Activated CD8-positive, alpha-beta T cell treated with anti-CD3 and anti-CD28 coated beads for 36 hours (primary cell): ENCODE measurements at regions not wholly inside any gene's neighbourhood (a gene's known extent, or its start where the extent isn't known, plus 50 kb on each side); places are given as distances from the start of the nearest gene placed in this dataset.

Source experiments
- ATAC-seq: fragments of 200-7000 bp; cut with Tn5 transposase; one replicate; pipeline ENCODE4 v1.10.0; 2021; ENCODE audit warnings: mild to moderate bottlenecking, moderate library complexity
- CTCF ChIA-PET: fragments of 350-600 bp; sonication (Branson Sonifier 250); formaldehyde crosslinking; loops from one replicate; lab custom pipeline; 2021; ENCODE audit warnings: antibody characterized with exemption; lab: Charles Lee
- POLR2A ChIA-PET: fragments of 350-600 bp; sonication (Branson Sonifier 250); formaldehyde crosslinking; loops from one replicate; lab custom pipeline; 2021; ENCODE audit warnings: antibody characterized with exemption; lab: Charles Lee
- DNase-seq: peaks from one replicate; pipeline ENCODE4 v3.0.0-alpha.2; 2020
- H3K27ac Mint-ChIP-seq: one replicate; pipeline ENCODE4 v1.8.0; 2021; ENCODE audit warnings: mild to moderate bottlenecking, mixed read lengths
- H3K27me3 Mint-ChIP-seq: one replicate; pipeline ENCODE4 v1.8.0; 2021; ENCODE audit warnings: mixed read lengths
- H3K36me3 Mint-ChIP-seq: one replicate; pipeline ENCODE4 v1.8.0; 2021; ENCODE audit warnings: low read depth, mixed read lengths
- H3K4me1 Mint-ChIP-seq: one replicate; pipeline ENCODE4 v1.8.0; 2021; ENCODE audit warnings: low read depth, mixed read lengths
- H3K4me3 Mint-ChIP-seq: one replicate; pipeline ENCODE4 v1.8.0; 2021; ENCODE audit warnings: mild to moderate bottlenecking, moderate library complexity, mixed read lengths
- H3K9me3 Mint-ChIP-seq: one replicate; pipeline ENCODE4 v1.8.0; 2021; ENCODE audit warnings: mixed read lengths
- intact Hi-C: fragments of 100-400 bp; cut with micrococcal nuclease; formaldehyde crosslinking; loops from one replicate; pipeline ENCODE4 v1.10.0; 2022
- TF ChIP-seq, protein P1 (sequence below): fragments of 200-600 bp; IDR thresholded peaks from one replicate; pipeline ENCODE4 v1.8.0; 2022; ENCODE audit warnings: antibody characterized with exemption, mild to moderate bottlenecking

- CTCF ChIA-PET: interaction anchor here (0.8 to 5.8 kb wide), 4 partner anchors 11 to 149 kb away, joined by 3 to 37 read pairs (median 6); no protein-coding TSS in a partner anchor
- H3K27me3 Mint-ChIP-seq: no peaks in the 10 kb centered on the region
Observed at GRCh38 chr5:157930710-157931109, 71.8 kb upstream of the CLINT1 start.

DNA sequence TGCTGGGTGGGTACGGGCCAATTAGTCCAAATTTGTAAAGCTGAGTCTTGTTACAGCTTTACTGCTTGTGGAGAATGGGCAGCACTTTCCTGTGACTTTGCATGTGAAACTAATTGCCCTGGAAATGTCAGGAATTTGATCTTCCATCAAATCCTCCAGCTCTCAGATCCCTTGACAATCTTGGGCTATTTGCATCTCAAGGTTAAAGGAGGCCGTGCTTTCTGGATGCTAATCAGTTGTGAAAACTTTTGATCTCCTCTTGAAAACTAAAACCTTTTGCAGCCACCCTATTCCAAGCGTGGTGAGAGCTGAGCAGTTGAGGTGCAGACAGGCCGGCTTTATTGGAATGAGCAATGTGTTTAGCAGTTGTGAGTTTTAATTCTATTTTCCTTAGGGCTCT, 68.0 kb upstream of the CLINT1 start:
- DNase-seq: no peak
- H3K36me3 Mint-ChIP-seq: no peaks in the 10 kb centered on the region
- H3K4me3 Mint-ChIP-seq: no peak overlapping the region
- H3K27me3 Mint-ChIP-seq: no peaks in the 10 kb centered on the region
- intact Hi-C loops: no loop called here
- ChIA-PET POLR2A (no interaction called here), CTCF (interaction anchor here (0.7 to 1.5 kb wide), 2 partner anchors 8 to 22 kb away, joined by 3 to 6 read pairs; no protein-coding TSS in a partner anchor)
- H3K27ac Mint-ChIP-seq: no peak overlapping the region
- peaks cover 5% of the 10 kb centered on the region for H3K4me1 Mint-ChIP-seq
- TF ChIP-seq, protein P1, sequence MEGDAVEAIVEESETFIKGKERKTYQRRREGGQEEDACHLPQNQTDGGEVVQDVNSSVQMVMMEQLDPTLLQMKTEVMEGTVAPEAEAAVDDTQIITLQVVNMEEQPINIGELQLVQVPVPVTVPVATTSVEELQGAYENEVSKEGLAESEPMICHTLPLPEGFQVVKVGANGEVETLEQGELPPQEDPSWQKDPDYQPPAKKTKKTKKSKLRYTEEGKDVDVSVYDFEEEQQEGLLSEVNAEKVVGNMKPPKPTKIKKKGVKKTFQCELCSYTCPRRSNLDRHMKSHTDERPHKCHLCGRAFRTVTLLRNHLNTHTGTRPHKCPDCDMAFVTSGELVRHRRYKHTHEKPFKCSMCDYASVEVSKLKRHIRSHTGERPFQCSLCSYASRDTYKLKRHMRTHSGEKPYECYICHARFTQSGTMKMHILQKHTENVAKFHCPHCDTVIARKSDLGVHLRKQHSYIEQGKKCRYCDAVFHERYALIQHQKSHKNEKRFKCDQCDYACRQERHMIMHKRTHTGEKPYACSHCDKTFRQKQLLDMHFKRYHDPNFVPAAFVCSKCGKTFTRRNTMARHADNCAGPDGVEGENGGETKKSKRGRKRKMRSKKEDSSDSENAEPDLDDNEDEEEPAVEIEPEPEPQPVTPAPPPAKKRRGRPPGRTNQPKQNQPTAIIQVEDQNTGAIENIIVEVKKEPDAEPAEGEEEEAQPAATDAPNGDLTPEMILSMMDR: no peak
- no peak for ATAC-seq
- H3K9me3 Mint-ChIP-seq: no peaks in the 10 kb centered on the region

More at GRCh38 chr5:157930710-157931109, 71.8 kb upstream of the CLINT1 start:
- Mint-ChIP-seq H3K36me3 (no peaks in the 10 kb centered on the region), H3K4me3 (no peak overlapping the region), H3K27ac (no peak overlapping the region), H3K9me3 (peaks cover 11% of the 10 kb centered on the region), H3K4me1 (no peaks in the 10 kb centered on the region)
- no peak for DNase-seq
- intact Hi-C loops: no loop called here
- POLR2A ChIA-PET: no interaction called here
- TF ChIP-seq, protein P1: no peak
- no peak for ATAC-seq

DNA sequence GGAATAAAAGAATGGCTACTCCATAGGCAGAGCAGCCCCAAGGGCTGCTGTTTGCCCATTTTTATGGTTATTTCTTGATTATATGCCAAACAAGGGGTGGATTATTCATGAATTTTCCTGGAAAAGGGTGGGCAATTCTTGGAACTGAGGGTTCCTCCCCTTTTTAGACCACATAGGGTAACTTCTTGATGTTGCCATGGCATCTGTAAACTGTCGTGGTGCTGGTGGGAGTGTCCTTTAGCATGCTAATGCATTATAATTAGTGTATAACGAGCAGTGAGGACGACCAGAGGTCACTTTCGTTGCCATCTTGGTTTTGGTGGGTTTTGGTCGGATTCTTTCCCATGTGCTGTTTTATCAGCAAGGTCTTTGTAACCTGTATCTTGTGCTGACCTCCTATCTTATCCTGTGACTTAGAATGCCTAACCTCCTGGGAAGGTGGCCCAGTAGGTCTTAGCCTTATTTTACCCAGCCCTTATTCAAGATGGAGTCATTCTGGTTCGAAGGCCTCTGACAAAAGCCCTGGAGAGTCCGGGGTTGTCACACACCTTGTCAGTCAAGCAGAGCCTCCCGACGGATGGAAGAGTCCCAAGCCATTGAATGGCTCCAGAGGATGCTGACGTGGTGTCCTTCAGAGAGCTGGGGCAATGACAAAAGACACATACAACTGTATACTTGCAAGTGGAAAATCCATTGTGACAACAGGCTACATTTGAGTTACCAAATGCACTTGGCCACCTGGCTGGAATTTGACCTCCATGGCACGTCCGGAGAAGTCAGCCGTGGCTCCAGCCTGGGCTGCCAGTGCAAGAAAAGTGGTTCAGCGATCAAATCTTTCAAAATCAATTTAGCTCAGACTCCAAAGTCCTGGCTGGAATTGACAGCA, 67.1 kb upstream of the CLINT1 start:
- Mint-ChIP-seq H3K9me3 (no peaks in the 10 kb centered on the region), H3K27ac (no peak overlapping the region), H3K27me3 (no peaks in the 10 kb centered on the region), H3K4me1 (peaks cover 5% of the 10 kb centered on the region), H3K36me3 (no peaks in the 10 kb centered on the region), H3K4me3 (no peak overlapping the region)
- ChIA-PET POLR2A (no interaction called here), CTCF (interaction anchor here (1.5 kb wide), 1 partner anchor 23 kb away, joined by 6 read pairs; no protein-coding TSS in a partner anchor)
- TF ChIP-seq, protein P1: no peak
- intact Hi-C loops: no loop called here
- DNase-seq (no peak), ATAC-seq (no peak)

DNA sequence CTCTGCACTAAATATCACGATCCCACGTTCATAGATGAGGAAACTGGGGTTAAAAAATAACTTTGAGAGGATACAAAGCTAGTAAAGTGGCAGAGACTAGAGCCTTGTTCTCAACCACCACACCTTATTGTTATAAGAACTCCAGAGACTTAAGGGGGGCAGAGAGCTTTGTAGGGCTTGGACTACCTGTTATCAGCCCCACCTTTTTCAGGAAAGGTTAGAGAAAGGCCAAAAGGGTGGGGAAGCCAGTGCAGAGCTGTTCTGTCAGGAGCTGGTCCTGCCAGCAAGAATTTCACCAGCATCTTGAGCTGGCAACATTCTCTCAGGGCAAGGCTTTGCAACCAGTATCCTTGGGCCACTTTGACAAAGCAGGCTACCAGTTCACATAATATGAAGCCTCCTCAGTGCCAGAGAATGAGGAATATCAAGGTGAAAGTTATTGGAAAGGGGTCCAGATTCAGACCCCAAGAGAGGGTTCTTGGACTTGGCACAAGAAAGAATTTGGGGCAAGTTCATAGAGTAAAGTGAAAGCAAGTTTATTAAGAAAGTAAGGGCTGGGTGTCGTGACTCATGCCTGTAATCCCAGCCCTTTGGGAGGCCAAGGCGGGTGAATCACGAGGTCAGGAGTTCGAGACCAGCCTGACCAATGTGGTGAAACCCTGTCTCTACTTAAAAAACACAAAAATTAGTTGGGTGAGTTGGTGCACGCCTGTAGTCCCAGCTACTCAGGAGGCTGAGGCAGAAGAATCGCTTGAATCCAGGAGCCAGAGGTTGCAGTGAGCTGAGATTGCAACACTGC, 66.2 kb upstream of the CLINT1 start:
- ChIA-PET POLR2A (no interaction called here), CTCF (interaction anchor here (1.3 kb wide), 1 partner anchor 34 kb away, joined by 5 read pairs; no protein-coding TSS in a partner anchor)
- Mint-ChIP-seq H3K4me1 (peaks cover 6% of the 10 kb centered on the region), H3K9me3 (no peaks in the 10 kb centered on the region), H3K27ac (no peak overlapping the region), H3K27me3 (no peaks in the 10 kb centered on the region), H3K36me3 (no peaks in the 10 kb centered on the region), H3K4me3 (no peak overlapping the region)
- DNase-seq (peak; percentile 32), ATAC-seq (no peak)
- intact Hi-C loops: no loop called here
- TF ChIP-seq, protein P1: no peak
